ENCODE measurements at regions not wholly inside any gene's neighbourhood (a gene's known extent, or its start where the extent isn't known, plus 50 kb on each side); places are given as distances from the start of the nearest gene placed in this dataset.

DNA sequence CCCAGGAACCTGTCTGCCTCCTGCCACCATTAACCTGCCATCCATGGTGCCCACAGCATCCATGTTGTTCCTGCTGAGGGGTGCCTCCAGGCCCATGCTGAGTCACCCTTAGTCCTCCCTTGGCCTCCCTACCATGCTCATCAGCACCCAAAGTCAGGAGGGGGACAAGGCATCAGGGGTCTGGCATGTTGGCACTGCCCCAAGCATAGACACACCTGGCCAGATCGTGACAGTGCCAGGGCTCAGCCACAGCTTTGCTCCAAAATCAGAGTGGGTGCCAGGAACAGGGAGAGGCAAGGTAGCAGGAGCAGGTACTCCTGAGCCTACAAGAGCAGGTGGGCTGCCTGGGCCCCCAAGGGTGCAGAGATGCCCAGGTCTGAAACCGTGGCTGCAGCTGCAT is 566.6 kb downstream of the TLE1 start:
- CTCF ChIA-PET (ENCODE audit: low intra/inter-chr PET ratio) = no interaction called here
- no peak for DNase-seq (ENCODE audit: extremely low read depth in 1 of 4, low spot score in 3 of 4)
- BruUV-seq (replicated peaks) = no TSS peak

DNA sequence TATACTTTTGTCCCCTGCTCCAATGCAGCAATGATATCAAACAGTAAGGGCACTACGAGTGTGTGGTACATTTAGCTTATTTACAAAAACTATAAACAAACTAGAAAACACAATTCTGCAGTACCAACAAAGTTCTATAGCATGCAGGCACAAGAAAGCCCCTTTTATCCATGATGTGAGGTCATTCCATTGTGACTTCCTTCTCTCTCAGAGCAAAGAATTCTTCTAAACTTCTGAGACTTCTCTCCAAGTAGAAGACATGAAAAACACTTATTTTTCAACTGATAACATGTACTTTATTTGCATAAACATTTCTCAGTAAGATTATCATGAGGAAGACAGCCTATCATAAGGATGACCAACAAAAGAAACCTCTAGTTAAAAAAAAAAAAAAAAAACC is 569.8 kb downstream of the TLE1 start:
- FAIRE-seq (no peak), ATAC-seq (no peak), DNase-seq (ENCODE audit: extremely low read depth in 1 of 4, low spot score in 3 of 4) (no peak)
- intact Hi-C loops (cut with micrococcal nuclease) (no loop called here), in situ Hi-C loops (cut with MboI) (no loop called here)
- H4K20me1 ChIP-seq (replicated peaks; ENCODE audit: control insufficient read depth, insufficient read depth, low read length) = no peaks in the 10 kb centered on the region
- no peaks in the 10 kb centered on the region for H3K79me2 ChIP-seq (ENCODE audit: control insufficient read depth, insufficient read depth, low read length)
- BruUV-seq (replicated peaks) = no TSS peak
- WGBS (ENCODE audit: insufficient coverage, low coverage, missing lambda C conversion rate) = 0% methylated on average over 1 of the region's 1 CpG
- H3K9me3 ChIP-seq (replicated peaks; ENCODE audit: control insufficient read depth, insufficient read depth, low read depth, low read length) = no peaks in the 10 kb centered on the region
- H3K27ac ChIP-seq (ENCODE audit: extremely low read depth, low read depth, low read length) = no peak overlapping the region
- no peaks in the 10 kb centered on the region for H3K36me3 ChIP-seq (ENCODE audit: control insufficient read depth, insufficient read depth, low read length)
- H3K4me2 ChIP-seq (ENCODE audit: insufficient read depth, low read length) = no peak overlapping the region
- H3K4me3 ChIP-seq = no peak overlapping the region
- H3K9ac ChIP-seq (ENCODE audit: insufficient read depth in 1 of 2, low read depth in 2 of 2, low read length in 2 of 2) = no peak overlapping the region
- H3K9me1 ChIP-seq (ENCODE audit: control insufficient read depth, insufficient read depth, low read length) = no peaks in the 10 kb centered on the region
- H2AFZ ChIP-seq (ENCODE audit: low read depth, low read length) = no peak overlapping the region
- ChIA-PET CTCF (ENCODE audit: low intra/inter-chr PET ratio) (no interaction called here), POLR2A (no interaction called here)
- no peaks in the 10 kb centered on the region for H3K4me1 ChIP-seq (replicated peaks in 1 of 2; ENCODE audit: control insufficient read depth in 2 of 2, insufficient read depth in 2 of 2, low read length in 2 of 2)
- H3K27me3 ChIP-seq (ENCODE audit: control insufficient read depth in 2 of 2, insufficient read depth in 2 of 2, low read length in 2 of 2) = no peaks in the 10 kb centered on the region
- no peak for TF ChIP-seq ZNF311 (CRISPR knock-in tag; IDR thresholded peaks at IDR 0.05)
- no peak for TF ChIP-seq SRF (CRISPR knock-in tag; IDR thresholded peaks at IDR 0.05)
- TF ChIP-seq, protein P1, sequence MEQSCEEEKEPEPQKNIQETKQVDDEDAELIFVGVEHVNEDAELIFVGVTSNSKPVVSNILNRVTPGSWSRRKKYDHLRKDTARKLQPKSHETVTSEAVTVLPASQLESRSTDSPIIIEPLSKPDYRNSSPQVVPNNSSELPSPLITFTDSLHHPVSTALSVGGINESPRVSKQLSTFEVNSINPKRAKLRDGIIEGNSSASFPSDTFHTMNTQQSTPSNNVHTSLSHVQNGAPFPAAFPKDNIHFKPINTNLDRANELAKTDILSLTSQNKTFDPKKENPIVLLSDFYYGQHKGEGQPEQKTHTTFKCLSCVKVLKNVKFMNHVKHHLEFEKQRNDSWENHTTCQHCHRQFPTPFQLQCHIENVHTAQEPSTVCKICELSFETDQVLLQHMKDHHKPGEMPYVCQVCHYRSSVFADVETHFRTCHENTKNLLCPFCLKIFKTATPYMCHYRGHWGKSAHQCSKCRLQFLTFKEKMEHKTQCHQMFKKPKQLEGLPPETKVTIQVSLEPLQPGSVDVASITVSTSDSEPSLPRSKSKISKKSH (CRISPR knock-in tag; IDR thresholded peaks at IDR 0.05) = no peak
- TF ChIP-seq RBM39 (optimal IDR thresholded peaks at IDR 0.05; ENCODE audit: low read depth, low read length) = no peak
- TF ChIP-seq NR2F6 (CRISPR knock-in tag; IDR thresholded peaks at IDR 0.05) = no peak
- no peak for TF ChIP-seq ZNF133 (CRISPR knock-in tag; IDR thresholded peaks at IDR 0.05)
- TF ChIP-seq, protein P2, sequence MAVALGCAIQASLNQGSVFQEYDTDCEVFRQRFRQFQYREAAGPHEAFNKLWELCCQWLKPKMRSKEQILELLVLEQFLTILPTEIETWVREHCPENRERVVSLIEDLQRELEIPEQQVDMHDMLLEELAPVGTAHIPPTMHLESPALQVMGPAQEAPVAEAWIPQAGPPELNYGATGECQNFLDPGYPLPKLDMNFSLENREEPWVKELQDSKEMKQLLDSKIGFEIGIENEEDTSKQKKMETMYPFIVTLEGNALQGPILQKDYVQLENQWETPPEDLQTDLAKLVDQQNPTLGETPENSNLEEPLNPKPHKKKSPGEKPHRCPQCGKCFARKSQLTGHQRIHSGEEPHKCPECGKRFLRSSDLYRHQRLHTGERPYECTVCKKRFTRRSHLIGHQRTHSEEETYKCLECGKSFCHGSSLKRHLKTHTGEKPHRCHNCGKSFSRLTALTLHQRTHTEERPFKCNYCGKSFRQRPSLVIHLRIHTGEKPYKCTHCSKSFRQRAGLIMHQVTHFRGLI (CRISPR knock-in tag; IDR thresholded peaks at IDR 0.05) = no peak
- no peak for TF ChIP-seq DIDO1 (tag; IDR thresholded peaks at IDR 0.05; ENCODE audit: low read depth)

More for the DNA sequence above, 566.6 kb downstream of the TLE1 start:
- in situ Hi-C loops (cut with MboI) = no loop called here
- no peaks in the 10 kb centered on the region for H4K20me1 ChIP-seq (replicated peaks; ENCODE audit: control insufficient read depth, insufficient read depth, low read length)
- H3K27me3 ChIP-seq (ENCODE audit: control insufficient read depth in 2 of 2, insufficient read depth in 2 of 2, low read length in 2 of 2) = no peaks in the 10 kb centered on the region
- FAIRE-seq = no peak
- no peaks in the 10 kb centered on the region for H3K4me1 ChIP-seq (replicated peaks in 1 of 2; ENCODE audit: control insufficient read depth in 2 of 2, insufficient read depth in 2 of 2, low read length in 2 of 2)
- no peak overlapping the region for H3K27ac ChIP-seq (ENCODE audit: extremely low read depth, low read depth, low read length)
- H3K36me3 ChIP-seq (ENCODE audit: control insufficient read depth, insufficient read depth, low read length) = no peaks in the 10 kb centered on the region
- no peak overlapping the region for H2AFZ ChIP-seq (ENCODE audit: low read depth, low read length)
- H3K79me2 ChIP-seq (ENCODE audit: control insufficient read depth, insufficient read depth, low read length) = no peaks in the 10 kb centered on the region
- WGBS (ENCODE audit: insufficient coverage, low coverage, missing lambda C conversion rate) = no CpG with 5 or more reads among the region's 2 CpGs
- H3K9ac ChIP-seq (ENCODE audit: insufficient read depth in 1 of 2, low read depth in 2 of 2, low read length in 2 of 2) = no peak overlapping the region
- intact Hi-C loops (cut with micrococcal nuclease) = no loop called here
- TF ChIP-seq ZSCAN32 (CRISPR knock-in tag; IDR thresholded peaks at IDR 0.05) (no peak), MEIS2 (IDR thresholded peaks at IDR 0.05; ENCODE audit: partially characterized antibody) (no peak), SNIP1 (IDR thresholded peaks at IDR 0.05; ENCODE audit: low read depth) (no peak)
- TF ChIP-seq, protein P3, sequence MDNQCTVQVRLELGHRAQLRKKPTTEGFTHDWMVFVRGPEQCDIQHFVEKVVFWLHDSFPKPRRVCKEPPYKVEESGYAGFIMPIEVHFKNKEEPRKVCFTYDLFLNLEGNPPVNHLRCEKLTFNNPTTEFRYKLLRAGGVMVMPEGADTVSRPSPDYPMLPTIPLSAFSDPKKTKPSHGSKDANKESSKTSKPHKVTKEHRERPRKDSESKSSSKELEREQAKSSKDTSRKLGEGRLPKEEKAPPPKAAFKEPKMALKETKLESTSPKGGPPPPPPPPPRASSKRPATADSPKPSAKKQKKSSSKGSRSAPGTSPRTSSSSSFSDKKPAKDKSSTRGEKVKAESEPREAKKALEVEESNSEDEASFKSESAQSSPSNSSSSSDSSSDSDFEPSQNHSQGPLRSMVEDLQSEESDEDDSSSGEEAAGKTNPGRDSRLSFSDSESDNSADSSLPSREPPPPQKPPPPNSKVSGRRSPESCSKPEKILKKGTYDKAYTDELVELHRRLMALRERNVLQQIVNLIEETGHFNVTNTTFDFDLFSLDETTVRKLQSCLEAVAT (IDR thresholded peaks at IDR 0.05) = no peak
- no peak overlapping the region for H3K4me3 ChIP-seq
- no peaks in the 10 kb centered on the region for H3K9me3 ChIP-seq (replicated peaks; ENCODE audit: control insufficient read depth, insufficient read depth, low read depth, low read length)
- no peaks in the 10 kb centered on the region for H3K9me1 ChIP-seq (ENCODE audit: control insufficient read depth, insufficient read depth, low read length)
- no peak overlapping the region for H3K4me2 ChIP-seq (ENCODE audit: insufficient read depth, low read length)
- POLR2A ChIA-PET = no interaction called here
- no peak for ATAC-seq
